ENCODE measurements at regions not wholly inside any gene's neighbourhood (a gene's known extent, or its start where the extent isn't known, plus 50 kb on each side); places are given as distances from the start of the nearest gene placed in this dataset.

GRCh38 chr7:67505449-67505848, 508.8 kb downstream of the TYW1 start:
- no peaks in the 10 kb centered on the region for H3K36me3 ChIP-seq (ENCODE audit: control insufficient read depth in 4 of 4, insufficient read depth in 3 of 4, low read depth in 1 of 4, low read length in 3 of 4)
- no peaks in the 10 kb centered on the region for H3K27me3 ChIP-seq (ENCODE audit: control insufficient read depth in 4 of 4, insufficient read depth in 4 of 4, low read length in 3 of 4)
- H3K4me1 ChIP-seq (ENCODE audit: control insufficient read depth in 4 of 4, insufficient read depth in 4 of 4, low read length in 3 of 4), result no peaks in the 10 kb centered on the region
- H3K9me3 ChIP-seq (ENCODE audit: control insufficient read depth in 4 of 4, low read length in 3 of 4), result peaks cover 0 to 3% (median 1%) of the 10 kb centered on the region in 4 donors
- H3K9ac ChIP-seq (ENCODE audit: low read depth in 1 of 2, low read length in 2 of 2), result no peak overlapping the region
- no peak overlapping the region for H3K27ac ChIP-seq (ENCODE audit: low read depth in 1 of 2, low read length in 2 of 2)
- DNase-seq (ENCODE audit: low spot score), result no peak
- TF ChIP-seq ZBTB33 (IDR thresholded peaks at IDR 0.05), result no peak
- TF ChIP-seq YY1 (IDR thresholded peaks at IDR 0.05), result no peak
- no peak for TF ChIP-seq HNF4A (conservative IDR thresholded peaks at IDR 0.05)
- no peak for TF ChIP-seq EGR1 (IDR thresholded peaks at IDR 0.05; ENCODE audit: low read depth in 2 of 2)
- no peak for TF ChIP-seq RAD21 (IDR thresholded peaks at IDR 0.05)
- no peak for TF ChIP-seq REST (IDR thresholded peaks at IDR 0.05)
- H3K4me3 ChIP-seq (ENCODE audit: low read depth in 1 of 3, low read length in 3 of 3), result no peak overlapping the region

- Histone ChIP-seq H3K9ac (ENCODE audit: low read depth in 1 of 2, low read length in 2 of 2) (no peak overlapping the region), H3K36me3 (ENCODE audit: control insufficient read depth in 4 of 4, insufficient read depth in 3 of 4, low read depth in 1 of 4, low read length in 3 of 4) (no peaks in the 10 kb centered on the region), H3K4me3 (ENCODE audit: low read depth in 1 of 3, low read length in 3 of 3) (no peak overlapping the region), H3K4me1 (ENCODE audit: control insufficient read depth in 4 of 4, insufficient read depth in 4 of 4, low read length in 3 of 4) (no peaks in the 10 kb centered on the region), H3K9me3 (ENCODE audit: control insufficient read depth in 4 of 4, low read length in 3 of 4) (peaks cover 0 to 2% (median 0%) of the 10 kb centered on the region in 4 donors), H3K27me3 (ENCODE audit: control insufficient read depth in 4 of 4, insufficient read depth in 4 of 4, low read length in 3 of 4) (no peaks in the 10 kb centered on the region), H3K27ac (ENCODE audit: low read depth in 1 of 2, low read length in 2 of 2) (no peak overlapping the region)
- 41% methylated on average over 7 of the region's 7 CpGs for WGBS
- no peak for DNase-seq (ENCODE audit: low spot score)
- TF ChIP-seq YY1 (IDR thresholded peaks at IDR 0.05), result no peak
- no peak for TF ChIP-seq HNF4A (conservative IDR thresholded peaks at IDR 0.05)
- TF ChIP-seq TAF1 (conservative IDR thresholded peaks at IDR 0.05), result no peak
- TF ChIP-seq RAD21 (IDR thresholded peaks at IDR 0.05), result no peak
- TF ChIP-seq ATF3 (IDR thresholded peaks at IDR 0.05), result no peak
- no peak for TF ChIP-seq HNF4G (IDR thresholded peaks at IDR 0.05)
- no peak for TF ChIP-seq FOXA1 (IDR thresholded peaks at IDR 0.05)
- no peak for TF ChIP-seq ZBTB33 (IDR thresholded peaks at IDR 0.05)
- TF ChIP-seq NR2F2 (IDR thresholded peaks at IDR 0.05), result no peak
- no peak for TF ChIP-seq EGR1 (IDR thresholded peaks at IDR 0.05; ENCODE audit: low read depth in 2 of 2)
- TF ChIP-seq SP1 (IDR thresholded peaks at IDR 0.05), result no peak
- TF ChIP-seq JUND (IDR thresholded peaks at IDR 0.05), result no peak
- TF ChIP-seq CTCF (IDR thresholded peaks at IDR 0.05; ENCODE audit: low read depth, low read length, missing input control), result no peak
- TF ChIP-seq FOXA2 (IDR thresholded peaks at IDR 0.05), result no peak
- TF ChIP-seq RXRA (IDR thresholded peaks at IDR 0.05), result no peak
- no peak for TF ChIP-seq GABPA (IDR thresholded peaks at IDR 0.05 in 1 of 2, conservative IDR thresholded peaks at IDR 0.05 in 1 of 2)
- no peak for TF ChIP-seq REST (IDR thresholded peaks at IDR 0.05)
Observed at GRCh38 chr7:67512481-67512880, 515.8 kb downstream of the TYW1 start.
